H1 (cell line): ENCODE measurements at regions not wholly inside any gene's neighbourhood (a gene's known extent, or its start where the extent isn't known, plus 50 kb on each side); places are given as distances from the start of the nearest gene placed in this dataset.

Source experiments
- CTCF ChIA-PET: fragments of 300-600 bp; sonication (Branson Sonifier 250); formaldehyde crosslinking; loops from one replicate; lab custom pipeline; 2021; ENCODE audit not compliant: partially characterized antibody; lab: Charles Lee
- POLR2A ChIA-PET: fragments of 300-600 bp; sonication (Branson Sonifier 250); formaldehyde crosslinking; loops from one replicate; lab custom pipeline; 2021; ENCODE audit warnings: inconsistent platforms; ENCODE audit not compliant: partially characterized antibody; lab: Charles Lee
- DNase-seq, 2 experiments: peaks; one replicate each; pipeline versions ENCODE4 v3.0.0 to v3.0.0-alpha.2; 2010 to 2022; ENCODE audit warnings: low spot score in 2 of 2, low read depth in 1 of 2, mixed read lengths in 1 of 2
- FAIRE-seq: peaks from 2 replicates; lab custom pipeline; 2011; peaks lifted over from hg19 to GRCh38; lab: Jason Lieb, UNC
- H2AFZ ChIP-seq: 2 replicates; pipeline ENCODE4 v1.8.1; 2012; ENCODE audit warnings: low read length, inconsistent platforms
- H2AK5ac ChIP-seq: 2 replicates; pipeline ENCODE4 v1.6.1; 2013; ENCODE audit warnings: low read depth, low read length
- H2BK120ac ChIP-seq: replicated peaks from 2 replicates; pipeline ENCODE3; 2013; ENCODE audit warnings: low read depth, low read length, inconsistent platforms
- H2BK12ac ChIP-seq: 2 replicates; pipeline ENCODE4 v1.6.1; 2013; ENCODE audit warnings: low read depth, low read length
- H2BK15ac ChIP-seq: 2 replicates; pipeline ENCODE4 v1.6.1; 2013; ENCODE audit warnings: low read length
- H2BK20ac ChIP-seq: 2 replicates; pipeline ENCODE4 v1.6.1; 2013; ENCODE audit warnings: low read length
- H2BK5ac ChIP-seq: 2 replicates; pipeline ENCODE4 v1.6.1; 2013; ENCODE audit warnings: low read depth, low read length
- H3K14ac ChIP-seq: 2 replicates; pipeline ENCODE4 v1.6.1; 2013; ENCODE audit warnings: inconsistent platforms; ENCODE audit not compliant: insufficient read length
- H3K18ac ChIP-seq: 2 replicates; pipeline ENCODE4 v1.6.1; 2013; ENCODE audit warnings: low read length; ENCODE audit errors: extremely low read depth
- H3K23ac ChIP-seq: 2 replicates; pipeline ENCODE4 v1.6.1; 2013; ENCODE audit warnings: inconsistent platforms; ENCODE audit not compliant: insufficient read length
- H3K23me2 ChIP-seq: 2 replicates; pipeline ENCODE4 v1.6.1; 2013; ENCODE audit warnings: low read depth, low read length
- H3K27ac ChIP-seq: 2 replicates; pipeline ENCODE4 v1.6.1; 2011; ENCODE audit warnings: low read depth, low read length, inconsistent platforms
- H3K27me3 ChIP-seq, 4 experiments: replicated peaks in 1 of 4; 1 replicate in 1 of 4; 2 replicates in 3 of 4; pipeline versions ENCODE4 v1.6.1 to v1.8.1; 2011 to 2013; ENCODE audit warnings: low read length in 3 of 4, mild to moderate bottlenecking in 3 of 4, inconsistent platforms in 2 of 4, mixed read lengths in 2 of 4, moderate library complexity in 1 of 4; ENCODE audit not compliant: control insufficient read depth in 3 of 4, insufficient read depth in 3 of 4; ENCODE audit errors: extremely low read depth in 1 of 4
- H3K36me3 ChIP-seq, 4 experiments: 2 replicates each; pipeline versions ENCODE4 v1.6.1 to v1.8.1; 2011 to 2013; ENCODE audit warnings: mild to moderate bottlenecking in 4 of 4, low read length in 3 of 4, moderate library complexity in 2 of 4, control low read depth in 1 of 4, inconsistent platforms in 1 of 4; ENCODE audit not compliant: insufficient read depth in 4 of 4, control insufficient read depth in 2 of 4
- H3K4ac ChIP-seq: replicated peaks from 2 replicates; pipeline ENCODE3; 2013; ENCODE audit warnings: low read length, low read depth, mixed read lengths, inconsistent platforms; ENCODE audit not compliant: insufficient read length
- H3K4me1 ChIP-seq, 4 experiments: replicated peaks in 1 of 4; 1 replicate in 1 of 4; 2 replicates in 3 of 4; pipeline versions ENCODE4 v1.6.1 to v1.8.1; 2011 to 2013; ENCODE audit warnings: low read length in 3 of 4, inconsistent platforms in 2 of 4, mixed read lengths in 1 of 4; ENCODE audit not compliant: insufficient read depth in 4 of 4, control insufficient read depth in 3 of 4
- H3K4me2 ChIP-seq, 2 experiments: 2 replicates each; pipeline versions ENCODE4 v1.6.1 to v1.8.1; 2011 to 2013; ENCODE audit warnings: low read depth in 2 of 2, low read length in 2 of 2, control low read depth in 1 of 2, inconsistent platforms in 1 of 2, mild to moderate bottlenecking in 1 of 2; ENCODE audit not compliant: insufficient read depth in 1 of 2
- H3K4me3 ChIP-seq, 4 experiments: fragments of 200-600, 300-600 bp in 1 of 4; sonication (generic), shearing (Covaris generic), sonication (Bioruptor Twin) in 1 of 4; 2 replicates each; pipeline versions ENCODE4 v1.5.1 to v1.8.1; 2011 to 2016; ENCODE audit warnings: low read length in 4 of 4, low read depth in 3 of 4, control low read depth in 2 of 4, inconsistent platforms in 2 of 4, mild to moderate bottlenecking in 2 of 4, mixed read lengths in 1 of 4, moderate library complexity in 1 of 4; ENCODE audit not compliant: insufficient read depth in 2 of 4; ENCODE audit errors: extremely low read depth in 1 of 4
- H3K56ac ChIP-seq: replicated peaks from 2 replicates; pipeline ENCODE3; 2013; ENCODE audit warnings: low read depth, mild to moderate bottlenecking, mixed read lengths, low read length, inconsistent platforms; ENCODE audit not compliant: insufficient read length
- H3K79me1 ChIP-seq: 2 replicates; pipeline ENCODE4 v1.6.1; 2013; ENCODE audit warnings: low read depth, low read length, control low read depth
- H3K79me2 ChIP-seq, 2 experiments: 2 replicates each; pipeline versions ENCODE4 v1.6.1 to v1.8.1; 2012 to 2013; ENCODE audit warnings: low read length in 2 of 2, mild to moderate bottlenecking in 2 of 2, inconsistent platforms in 1 of 2; ENCODE audit not compliant: insufficient read depth in 2 of 2, control insufficient read depth in 1 of 2
- H3K9ac ChIP-seq, 4 experiments: replicated peaks in 1 of 4; 1 replicate in 1 of 4; 2 replicates in 3 of 4; pipeline versions ENCODE4 v1.6.1 to v1.8.1; 2011 to 2013; ENCODE audit warnings: low read depth in 3 of 4, low read length in 3 of 4, control low read depth in 2 of 4, mild to moderate bottlenecking in 2 of 4, moderate library complexity in 2 of 4, inconsistent platforms in 1 of 4; ENCODE audit errors: extremely low read depth in 1 of 4
- H3K9me3 ChIP-seq, 2 experiments: 2 replicates each; pipeline versions ENCODE4 v1.6.1 to v1.8.1; 2012 to 2013; ENCODE audit warnings: mild to moderate bottlenecking in 2 of 2, moderate library complexity in 2 of 2, control low read depth in 1 of 2, inconsistent platforms in 1 of 2, low read depth in 1 of 2, low read length in 1 of 2, mixed read lengths in 1 of 2; ENCODE audit not compliant: insufficient read depth in 2 of 2
- H4K20me1 ChIP-seq, 2 experiments: replicated peaks in 1 of 2; 2 replicates each; pipeline versions ENCODE3 to v1.8.1; 2011 to 2013; ENCODE audit warnings: inconsistent platforms in 2 of 2, low read length in 2 of 2, mild to moderate bottlenecking in 1 of 2; ENCODE audit not compliant: insufficient read depth in 2 of 2, control insufficient read depth in 1 of 2
- H4K5ac ChIP-seq: 2 replicates; pipeline ENCODE4 v1.6.1; 2013; ENCODE audit warnings: low read length, low read depth, mixed read lengths, inconsistent platforms; ENCODE audit not compliant: insufficient read length
- H4K8ac ChIP-seq: 2 replicates; pipeline ENCODE4 v1.8.0; 2013; ENCODE audit warnings: mild to moderate bottlenecking, moderate library complexity, low read length, inconsistent platforms; ENCODE audit not compliant: insufficient read depth; ENCODE audit errors: extremely low read depth
- H4K91ac ChIP-seq: replicated peaks from 2 replicates; pipeline ENCODE3; 2013; ENCODE audit warnings: low read length, mixed read lengths, inconsistent platforms; ENCODE audit not compliant: insufficient read length
- RBBP5 ChIP-seq: IDR thresholded peaks from 2 replicates; pipeline ENCODE4 v1.7.1; 2012; ENCODE audit warnings: low read depth, mild to moderate bottlenecking, inconsistent platforms, low read length, moderate library complexity, borderline replicate concordance
- SIRT6 ChIP-seq: IDR thresholded peaks from one replicate; pipeline ENCODE4 v1.7.1; 2012; ENCODE audit warnings: low read length, inconsistent platforms
- WGBS, 2 experiments: shearing (Covaris generic) in 1 of 2; methylation state at CpG; one replicate each; pipeline versions ENCODE4 v1.1.6 to v1.1.7; 2013 to 2015; ENCODE audit warnings: low lambda C conversion rate in 2 of 2, mixed read lengths in 2 of 2, inconsistent platforms in 1 of 2, low coverage in 1 of 2, missing lambda C conversion rate in 1 of 2; ENCODE audit not compliant: insufficient replicate concordance in 2 of 2, insufficient coverage in 1 of 2, insufficient read length in 1 of 2; ENCODE audit errors: extremely low coverage in 1 of 2, missing lambda C conversion rate in 1 of 2; 5-methylcytosine and 5-hydroxymethylcytosine counted together

DNA sequence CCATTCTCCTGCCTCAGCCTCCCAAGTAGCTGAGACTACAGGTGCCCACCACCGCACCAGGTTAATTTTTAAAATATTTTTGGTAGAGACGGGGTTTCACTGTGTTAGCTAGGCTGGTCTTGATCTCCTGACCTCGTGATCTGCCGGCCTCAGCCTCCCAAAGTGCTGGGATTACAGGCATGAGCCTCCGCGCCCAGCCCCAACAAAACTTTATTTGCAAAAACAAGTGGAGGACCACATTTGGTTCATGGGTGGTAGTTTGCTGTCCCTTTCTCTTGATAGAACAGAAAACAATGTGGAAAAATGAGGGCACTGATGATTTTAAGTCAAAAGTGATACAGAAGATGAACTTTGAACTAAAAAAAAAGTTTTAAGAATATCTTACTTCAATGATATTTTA is 121.8 kb upstream of the SERPIND1 start:
- FAIRE-seq: no peak
- H4K91ac ChIP-seq: no peak overlapping the region

More for the DNA sequence above, 121.8 kb upstream of the SERPIND1 start:
- no peaks in the 10 kb centered on the region for H3K79me1 ChIP-seq
- H3K4ac ChIP-seq: no peak overlapping the region
- no peaks in the 10 kb centered on the region for H3K79me2 ChIP-seq
- H2AFZ ChIP-seq: no peak overlapping the region
- H3K18ac ChIP-seq: no peak overlapping the region
- 94% methylated on average over 6 of the region's 6 CpGs; no CpG with 5 or more reads in 1 of the 2 experiments for WGBS, 2 experiments
- no peak overlapping the region for H3K14ac ChIP-seq
- H4K20me1 ChIP-seq: no peaks in the 10 kb centered on the region
- no peak overlapping the region for H2BK120ac ChIP-seq
- no peak overlapping the region for H3K4me3 ChIP-seq
- CTCF ChIA-PET: no interaction called here
- no peak overlapping the region for H4K5ac ChIP-seq
- no peaks in the 10 kb centered on the region for H3K23me2 ChIP-seq
- H2BK12ac ChIP-seq: no peak overlapping the region
- H2AK5ac ChIP-seq: no peak overlapping the region
- H3K27ac ChIP-seq: no peak overlapping the region
- no peaks in the 10 kb centered on the region for H3K27me3 ChIP-seq
- POLR2A ChIA-PET: no interaction called here
- no peak for DNase-seq
- no peak overlapping the region for H2BK5ac ChIP-seq
- H3K4me2 ChIP-seq: no peak overlapping the region
- TF ChIP-seq RBBP5 (no peak), SIRT6 (no peak)
- no peaks in the 10 kb centered on the region for H3K4me1 ChIP-seq
- H3K9me3 ChIP-seq: no peaks in the 10 kb centered on the region
- H3K36me3 ChIP-seq: no peaks in the 10 kb centered on the region
- H2BK20ac ChIP-seq: no peak overlapping the region
- no peak overlapping the region for H3K56ac ChIP-seq
- no peak overlapping the region for H3K23ac ChIP-seq
- no peak overlapping the region for H3K9ac ChIP-seq
- H2BK15ac ChIP-seq: no peak overlapping the region
- H4K8ac ChIP-seq: no peak overlapping the region
